ENCODE measurements at regions not wholly inside any gene's neighbourhood (a gene's known extent, or its start where the extent isn't known, plus 50 kb on each side); places are given as distances from the start of the nearest gene placed in this dataset.
A peak's percentile ranks its signal among the peaks of the same experiment; 100 is the strongest.

DNA sequence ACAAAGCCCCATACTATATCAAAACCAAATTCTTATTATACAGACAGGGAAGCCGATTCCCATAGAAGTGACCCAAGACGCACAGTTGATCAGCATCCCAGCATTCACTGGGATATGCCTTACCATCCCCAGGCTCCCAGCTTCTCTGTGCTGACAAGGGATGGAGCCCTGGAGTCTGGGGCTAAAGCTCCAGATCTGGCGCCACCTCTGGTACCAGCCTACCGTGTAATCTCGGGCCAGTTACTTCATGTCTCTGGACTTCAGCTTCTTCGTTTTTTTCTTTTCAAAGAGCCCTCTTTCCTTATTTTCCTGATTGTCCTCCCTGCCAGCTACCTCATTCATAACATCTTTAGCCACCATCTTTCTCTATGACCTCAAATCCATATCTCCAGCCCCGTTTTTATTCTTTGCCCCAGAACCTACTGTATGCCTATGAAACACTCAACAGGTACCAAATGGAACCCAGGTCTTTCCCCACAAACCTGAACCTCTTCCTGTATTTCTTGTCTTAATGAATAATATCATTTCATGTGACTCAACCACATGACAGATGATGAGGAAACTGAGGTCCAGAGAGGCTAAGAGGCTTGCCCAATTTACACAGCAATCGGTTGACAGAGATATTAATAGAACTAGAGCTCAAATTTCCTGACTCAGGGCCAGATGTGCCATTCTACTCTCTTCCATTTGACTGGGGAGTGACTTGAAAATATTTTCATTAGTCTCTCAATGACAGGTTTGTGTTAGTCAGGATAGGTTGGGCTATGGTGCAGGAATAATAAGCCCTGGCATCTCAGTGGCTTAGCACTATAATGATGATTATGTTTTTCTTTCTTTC is 85.4 kb upstream of the TLE3 start:
- TF ChIP-seq EZH2phosphoT487 (IDR thresholded peaks at IDR 0.05; ENCODE audit: borderline replicate concordance, low read depth, low read length) (no peak), CTCF (conservative IDR thresholded peaks at IDR 0.05; ENCODE audit: low read length) (0 out of 2 replicates have a peak, but pooled peaks have one; percentile 42)

All from OCI-LY7 (cell line).